NCI-H2107 treated with DMSO at 0.1 percent for 48 hours (cell line): ENCODE measurements at regions not wholly inside any gene's neighbourhood (a gene's known extent, or its start where the extent isn't known, plus 50 kb on each side); places are given as distances from the start of the nearest gene placed in this dataset.

Experiments used
- DNase-seq: peaks from one replicate; lab custom pipeline; 2025; ENCODE audit not compliant: unreplicated experiment; lab: John Stamatoyannopoulos, UW

- no peak for DNase-seq
Observed at GRCh38 chr11:11177156-11177808, 175.8 kb downstream of the CSNK2A3 start.

GRCh38 chr11:11173316-11174025, 179.6 kb downstream of the CSNK2A3 start:
- DNase-seq = no peak

- DNase-seq = no peak
Observed at GRCh38 chr11:11171854-11172253, 181.2 kb downstream of the CSNK2A3 start.

GRCh38 chr11:11171285-11171684, 181.8 kb downstream of the CSNK2A3 start:
- DNase-seq = no peak

GRCh38 chr11:11170352-11171084, 182.5 kb downstream of the CSNK2A3 start:
- DNase-seq = no peak

GRCh38 chr11:11169715-11170351, 183.2 kb downstream of the CSNK2A3 start:
- DNase-seq = no peak

- DNase-seq = no peak
Observed at GRCh38 chr11:11167806-11168205, 185.2 kb downstream of the CSNK2A3 start.

GRCh38 chr11:11164334-11164690, 188.7 kb downstream of the CSNK2A3 start:
- DNase-seq = no peak

GRCh38 chr11:11163669-11164333, 189.2 kb downstream of the CSNK2A3 start:
- no peak for DNase-seq

GRCh38 chr11:11163236-11163635, 189.8 kb downstream of the CSNK2A3 start:
- DNase-seq = no peak

GRCh38 chr11:11157185-11157584, 195.9 kb downstream of the CSNK2A3 start:
- DNase-seq = no peak

GRCh38 chr11:11155962-11156815, 196.9 kb downstream of the CSNK2A3 start:
- DNase-seq = no peak

GRCh38 chr11:11152877-11153276, 200.2 kb downstream of the CSNK2A3 start:
- DNase-seq = no peak

GRCh38 chr11:11149671-11150459, 203.2 kb downstream of the CSNK2A3 start:
- DNase-seq = no peak

- DNase-seq = no peak
Observed at GRCh38 chr11:11148596-11148995, 204.5 kb downstream of the CSNK2A3 start.

- DNase-seq = no peak
Observed at GRCh38 chr11:11148104-11148509, 204.9 kb downstream of the CSNK2A3 start.

- DNase-seq = no peak
Observed at GRCh38 chr11:11146830-11147229, 206.2 kb downstream of the CSNK2A3 start.

- no peak for DNase-seq
Observed at GRCh38 chr11:11143849-11144248, 209.2 kb downstream of the CSNK2A3 start.

GRCh38 chr11:11142430-11142829, 210.6 kb downstream of the CSNK2A3 start:
- no peak for DNase-seq
